Naive thymus-derived CD4-positive, alpha-beta T cell (primary cell): ENCODE measurements at regions not wholly inside any gene's neighbourhood (a gene's known extent, or its start where the extent isn't known, plus 50 kb on each side); places are given as distances from the start of the nearest gene placed in this dataset.

Experiments used
- ATAC-seq: fragments of 150-1000 bp; cut with Tn5 transposase; 2 replicates; pipeline ENCODE4 v1.10.0; 2021; ENCODE audit warnings: mild to moderate bottlenecking, moderate library complexity
- CTCF ChIA-PET: fragments of 350-600 bp; sonication (Branson Sonifier 250); formaldehyde crosslinking; loops from one replicate; lab custom pipeline; 2021; ENCODE audit warnings: antibody characterized with exemption; lab: Charles Lee
- POLR2A ChIA-PET: fragments of 350-600 bp; sonication (Branson Sonifier 250); formaldehyde crosslinking; loops from one replicate; lab custom pipeline; 2021; ENCODE audit warnings: antibody characterized with exemption, inconsistent platforms; lab: Charles Lee
- DNase-seq, 9 donors: peaks; one replicate each; pipeline versions ENCODE4 v3.0.0 to v3.0.0-alpha.2; 2020 to 2022; ENCODE audit warnings: mixed read lengths in 1 of 9
- H3K27ac ChIP-seq: one replicate; pipeline ENCODE4 v1.7.0; 2013; ENCODE audit warnings: mild to moderate bottlenecking, low read depth, low read length, moderate library complexity
- H3K27me3 ChIP-seq, 2 donors: one replicate each; pipeline ENCODE4 v1.7.0; 2013; ENCODE audit warnings: low read length in 2 of 2, mild to moderate bottlenecking in 2 of 2, moderate library complexity in 2 of 2; ENCODE audit not compliant: control insufficient read depth in 2 of 2, insufficient read depth in 2 of 2
- H3K36me3 ChIP-seq, 3 experiments: 1 replicate in 2 of 3; 2 replicates in 1 of 3; pipeline ENCODE4 v1.7.0; 2013; ENCODE audit warnings: low read length in 3 of 3, mild to moderate bottlenecking in 3 of 3, moderate library complexity in 1 of 3; ENCODE audit not compliant: insufficient read depth in 3 of 3, control insufficient read depth in 2 of 3
- H3K4me1 ChIP-seq, 2 donors: one replicate each; pipeline ENCODE4 v1.7.0; 2013; ENCODE audit warnings: low read length in 2 of 2, mild to moderate bottlenecking in 2 of 2, moderate library complexity in 1 of 2; ENCODE audit not compliant: control insufficient read depth in 2 of 2, insufficient read depth in 2 of 2
- H3K4me3 ChIP-seq: 2 replicates; pipeline ENCODE4 v1.7.0; 2013; ENCODE audit warnings: mild to moderate bottlenecking, low read length
- H3K9me3 ChIP-seq, 3 experiments: 1 replicate in 2 of 3; 2 replicates in 1 of 3; pipeline ENCODE4 v1.7.0; 2013; ENCODE audit warnings: low read length in 3 of 3; ENCODE audit not compliant: control insufficient read depth in 2 of 3
- H3K27ac Mint-ChIP-seq, 9 donors: one replicate each; pipeline ENCODE4 v1.8.0; 2020 to 2022; ENCODE audit warnings: mixed read lengths in 9 of 9, mild to moderate bottlenecking in 8 of 9, moderate library complexity in 5 of 9, inconsistent platforms in 2 of 9
- H3K27me3 Mint-ChIP-seq, 5 donors: one replicate each; pipeline ENCODE4 v1.8.0; 2021 to 2022; ENCODE audit warnings: mixed read lengths in 5 of 5, mild to moderate bottlenecking in 1 of 5
- H3K36me3 Mint-ChIP-seq, 5 donors: one replicate each; pipeline ENCODE4 v1.8.0; 2020 to 2022; ENCODE audit warnings: mixed read lengths in 5 of 5, mild to moderate bottlenecking in 3 of 5, inconsistent platforms in 1 of 5
- H3K4me1 Mint-ChIP-seq, 7 donors: one replicate each; pipeline ENCODE4 v1.8.0; 2020 to 2022; ENCODE audit warnings: mixed read lengths in 7 of 7, mild to moderate bottlenecking in 3 of 7, inconsistent platforms in 1 of 7
- H3K4me3 Mint-ChIP-seq, 10 donors: one replicate each; pipeline ENCODE4 v1.8.0; 2020 to 2022; ENCODE audit warnings: mild to moderate bottlenecking in 10 of 10, mixed read lengths in 10 of 10, moderate library complexity in 6 of 10, inconsistent platforms in 2 of 10
- H3K9me3 Mint-ChIP-seq, 11 donors: one replicate each; pipeline ENCODE4 v1.8.0; 2020 to 2022; ENCODE audit warnings: mixed read lengths in 11 of 11, mild to moderate bottlenecking in 4 of 11, inconsistent platforms in 1 of 11, moderate library complexity in 1 of 11
- intact Hi-C, 2 donors: fragments of 100-400 bp; cut with micrococcal nuclease; formaldehyde crosslinking; loops; one replicate each; pipeline ENCODE4 v1.15.1; 2023

DNA sequence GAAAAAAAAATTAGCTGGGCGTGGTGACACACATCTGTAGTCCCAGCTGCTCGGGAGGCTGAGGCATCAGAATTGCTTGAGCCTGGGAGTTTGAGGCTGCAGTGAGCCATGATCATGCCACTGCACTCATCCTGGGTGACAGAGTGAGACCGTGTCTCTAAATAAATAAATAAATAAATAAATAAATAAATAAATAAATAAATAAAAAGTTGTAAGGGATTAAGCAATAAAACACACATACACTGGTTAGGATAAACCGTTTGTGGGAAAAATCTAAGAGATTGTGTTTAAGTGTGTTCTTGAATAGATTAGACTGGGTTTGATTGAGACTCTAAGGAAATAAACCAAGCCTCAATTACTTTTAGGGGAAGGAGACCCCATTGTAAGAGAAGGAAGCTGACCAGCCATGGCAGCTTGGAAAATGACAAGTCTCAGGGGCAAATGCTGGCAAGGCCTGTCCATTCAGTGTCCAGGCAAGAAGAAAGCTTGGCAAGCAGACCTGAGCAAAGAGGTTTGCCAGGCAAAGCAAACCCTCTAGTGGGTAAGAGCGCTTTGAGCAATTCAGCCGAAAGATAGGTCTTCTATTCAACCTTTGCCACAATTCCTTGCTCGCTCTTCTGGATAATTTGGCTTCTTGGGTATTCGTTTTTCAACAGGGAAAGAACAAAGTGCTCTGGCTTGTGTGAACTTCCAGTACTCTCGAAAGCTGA is 106.9 kb upstream of the SERBP1 start:
- peaks cover 0 to 10% (median 0%) of the 10 kb centered on the region in 5 donors for H3K27me3 Mint-ChIP-seq
- DNase-seq, result no peak
- H3K27ac Mint-ChIP-seq, result peak overlapping the region in 1 of 9 donors; percentile 13
- Histone ChIP-seq H3K9me3 (no peaks in the 10 kb centered on the region), H3K4me1 (no peaks in the 10 kb centered on the region), H3K36me3 (no peaks in the 10 kb centered on the region), H3K27ac (no peak overlapping the region), H3K4me3 (no peak overlapping the region), H3K27me3 (no peaks in the 10 kb centered on the region)
- intact Hi-C loops, result loop anchor here in 1 of 2 donors (10.0 kb wide), 1 partner anchor 578 kb away; no protein-coding TSS in a partner anchor
- H3K9me3 Mint-ChIP-seq, result no peaks in the 10 kb centered on the region
- H3K4me1 Mint-ChIP-seq, result no peaks in the 10 kb centered on the region
- H3K4me3 Mint-ChIP-seq, result no peak overlapping the region
- no peak for ATAC-seq
- no peaks in the 10 kb centered on the region for H3K36me3 Mint-ChIP-seq
- POLR2A ChIA-PET, result no interaction called here
- CTCF ChIA-PET, result no interaction called here

DNA sequence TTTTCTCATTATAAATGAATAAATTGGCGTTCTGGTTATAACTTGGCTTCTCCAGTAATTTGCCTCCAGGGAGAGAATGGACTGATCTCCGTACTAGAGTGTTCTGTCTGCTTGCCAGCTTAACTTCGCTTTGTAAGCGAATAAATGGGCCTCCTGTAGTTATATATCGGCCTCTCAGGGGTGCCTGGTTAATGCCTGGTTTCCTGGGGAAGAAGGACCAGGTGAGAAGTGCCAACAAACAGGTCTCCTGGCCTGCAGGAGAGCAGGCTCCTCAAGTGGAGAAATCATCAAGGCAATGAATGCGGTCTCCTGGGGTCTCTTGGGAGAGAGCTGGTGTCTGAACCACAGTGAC is 107.4 kb upstream of the SERBP1 start:
- no peaks in the 10 kb centered on the region for H3K9me3 ChIP-seq
- H3K27ac ChIP-seq, result no peak overlapping the region
- ChIA-PET POLR2A (no interaction called here), CTCF (no interaction called here)
- H3K36me3 ChIP-seq, result no peaks in the 10 kb centered on the region
- Mint-ChIP-seq H3K36me3 (no peaks in the 10 kb centered on the region), H3K4me3 (no peak overlapping the region), H3K4me1 (no peaks in the 10 kb centered on the region), H3K27ac (no peak overlapping the region), H3K9me3 (no peaks in the 10 kb centered on the region), H3K27me3 (peaks cover 0 to 10% (median 0%) of the 10 kb centered on the region in 5 donors)
- H3K4me3 ChIP-seq, result no peak overlapping the region
- no peak for ATAC-seq
- DNase-seq, result no peak
- no peaks in the 10 kb centered on the region for H3K27me3 ChIP-seq
- H3K4me1 ChIP-seq, result no peaks in the 10 kb centered on the region
- intact Hi-C loops, result loop anchor here in 1 of 2 donors (10.0 kb wide), 1 partner anchor 577 kb away; no protein-coding TSS in a partner anchor

DNA sequence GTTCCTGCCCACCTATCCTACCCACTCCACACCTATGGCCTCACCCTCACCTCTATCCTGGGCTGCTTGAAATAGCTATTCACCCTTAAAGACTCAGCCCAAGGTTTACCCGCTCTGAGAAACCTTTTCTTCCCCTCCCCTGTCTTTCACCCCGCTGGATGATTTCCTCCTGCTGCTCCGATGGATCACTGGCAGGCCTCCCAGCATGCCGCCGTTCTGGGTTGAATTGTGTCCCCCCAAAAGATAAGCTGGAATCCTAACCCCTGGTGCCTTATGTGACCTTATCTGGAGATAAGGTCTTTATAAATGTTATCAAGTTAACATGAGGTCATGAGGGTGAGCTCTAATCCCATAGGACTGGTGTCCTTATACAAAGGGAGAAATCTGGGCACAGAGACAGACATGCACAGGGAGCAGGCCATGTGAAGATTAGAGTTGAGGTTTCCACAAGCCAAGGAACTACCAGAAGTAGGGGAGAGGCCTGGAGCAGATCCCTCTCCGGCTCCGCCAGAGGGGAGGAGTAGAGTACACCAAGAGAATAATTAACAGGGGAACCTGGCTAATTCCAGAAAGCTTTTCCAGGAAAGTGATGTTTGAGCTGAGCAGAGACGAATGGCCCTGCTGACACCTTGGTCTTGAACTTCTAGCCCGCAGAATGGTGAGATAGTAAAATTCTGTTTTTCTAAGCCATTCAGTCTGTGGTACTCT is 110.0 kb upstream of the SERBP1 start:
- no peaks in the 10 kb centered on the region for H3K9me3 Mint-ChIP-seq
- no peak overlapping the region for H3K4me3 Mint-ChIP-seq
- DNase-seq (no peak), ATAC-seq (no peak)
- ChIA-PET POLR2A (interaction anchor here (0.7 kb wide), 1 partner anchor 204 kb away, joined by 3 read pairs; no protein-coding TSS in a partner anchor), CTCF (interaction anchor here (0.6 to 1.8 kb wide), 3 partner anchors 8 to 220 kb away, joined by 3 to 5 read pairs (median 4); no protein-coding TSS in a partner anchor)
- Histone ChIP-seq H3K27me3 (no peaks in the 10 kb centered on the region), H3K27ac (no peak overlapping the region), H3K9me3 (no peaks in the 10 kb centered on the region), H3K36me3 (no peaks in the 10 kb centered on the region), H3K4me3 (no peak overlapping the region), H3K4me1 (no peaks in the 10 kb centered on the region)
- H3K27me3 Mint-ChIP-seq, result peaks cover 0 to 2% (median 0%) of the 10 kb centered on the region in 5 donors
- H3K27ac Mint-ChIP-seq, result no peak overlapping the region
- no peaks in the 10 kb centered on the region for H3K4me1 Mint-ChIP-seq
- no peaks in the 10 kb centered on the region for H3K36me3 Mint-ChIP-seq
- intact Hi-C loops, result no loop called here

DNA sequence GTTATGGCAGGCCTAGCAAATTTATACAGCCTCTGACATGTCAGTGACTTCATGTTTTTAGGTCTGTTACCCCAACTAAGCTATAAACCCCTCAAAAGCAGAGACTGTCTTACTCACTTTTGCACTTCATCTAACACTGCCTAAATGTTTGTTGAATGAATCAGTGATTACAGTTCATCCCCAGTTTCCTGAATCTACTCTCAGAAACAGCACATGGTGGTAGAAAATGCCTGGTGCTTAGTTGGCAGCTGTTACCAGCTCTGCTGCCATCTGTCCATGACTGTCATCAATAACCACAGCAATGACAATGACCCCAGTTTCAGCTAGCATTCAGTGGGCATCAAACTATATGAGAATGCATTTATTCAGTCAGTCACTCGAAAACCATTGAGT is 110.5 kb upstream of the SERBP1 start:
- no peaks in the 10 kb centered on the region for H3K9me3 ChIP-seq
- no peaks in the 10 kb centered on the region for H3K36me3 Mint-ChIP-seq
- ChIA-PET POLR2A (interaction anchor here (0.7 kb wide), 1 partner anchor 203 kb away, joined by 3 read pairs; no protein-coding TSS in a partner anchor), CTCF (interaction anchor here (0.6 to 1.8 kb wide), 3 partner anchors 8 to 219 kb away, joined by 3 to 5 read pairs (median 4); no protein-coding TSS in a partner anchor)
- no peaks in the 10 kb centered on the region for H3K9me3 Mint-ChIP-seq
- H3K4me3 ChIP-seq, result no peak overlapping the region
- H3K4me3 Mint-ChIP-seq, result no peak overlapping the region
- no peaks in the 10 kb centered on the region for H3K27me3 Mint-ChIP-seq
- no peaks in the 10 kb centered on the region for H3K27me3 ChIP-seq
- H3K4me1 Mint-ChIP-seq, result no peaks in the 10 kb centered on the region
- H3K27ac ChIP-seq, result no peak overlapping the region
- ATAC-seq, result no peak
- H3K27ac Mint-ChIP-seq, result no peak overlapping the region
- no peak for DNase-seq
- no peaks in the 10 kb centered on the region for H3K4me1 ChIP-seq
- intact Hi-C loops, result no loop called here
- no peaks in the 10 kb centered on the region for H3K36me3 ChIP-seq

GRCh38 chr1:67542747-67543146 is 112.5 kb upstream of the SERBP1 start:
- Histone ChIP-seq H3K4me3 (no peak overlapping the region), H3K36me3 (no peaks in the 10 kb centered on the region), H3K27ac (no peak overlapping the region), H3K9me3 (no peaks in the 10 kb centered on the region), H3K4me1 (no peaks in the 10 kb centered on the region), H3K27me3 (no peaks in the 10 kb centered on the region)
- intact Hi-C loops, result no loop called here
- ATAC-seq, result no peak
- peaks cover 0 to 5% (median 0%) of the 10 kb centered on the region in 5 donors for H3K27me3 Mint-ChIP-seq
- H3K4me3 Mint-ChIP-seq, result no peak overlapping the region
- H3K4me1 Mint-ChIP-seq, result no peaks in the 10 kb centered on the region
- no peaks in the 10 kb centered on the region for H3K36me3 Mint-ChIP-seq
- no peaks in the 10 kb centered on the region for H3K9me3 Mint-ChIP-seq
- DNase-seq, result no peak
- ChIA-PET POLR2A (no interaction called here), CTCF (no interaction called here)
- H3K27ac Mint-ChIP-seq, result no peak overlapping the region

- ATAC-seq (no peak), DNase-seq (no peak)
- POLR2A ChIA-PET, result no interaction called here
- Mint-ChIP-seq H3K4me3 (no peak overlapping the region), H3K27ac (no peak overlapping the region), H3K36me3 (no peaks in the 10 kb centered on the region), H3K27me3 (peaks cover 0 to 6% (median 0%) of the 10 kb centered on the region in 5 donors), H3K9me3 (peaks cover 0 to 4% (median 0%) of the 10 kb centered on the region in 11 donors), H3K4me1 (no peaks in the 10 kb centered on the region)
- Histone ChIP-seq H3K4me1 (no peaks in the 10 kb centered on the region), H3K27ac (no peak overlapping the region), H3K9me3 (no peaks in the 10 kb centered on the region), H3K27me3 (no peaks in the 10 kb centered on the region), H3K4me3 (no peak overlapping the region), H3K36me3 (no peaks in the 10 kb centered on the region)
- CTCF ChIA-PET, result interaction anchor here (1.4 kb wide), 1 partner anchor 13 kb away, joined by 4 read pairs; no protein-coding TSS in a partner anchor
- intact Hi-C loops, result no loop called here
Measured at GRCh38 chr1:67544921-67545320, 114.7 kb upstream of the SERBP1 start.
